ENCODE measurements at regions not wholly inside any gene's neighbourhood (a gene's known extent, or its start where the extent isn't known, plus 50 kb on each side); places are given as distances from the start of the nearest gene placed in this dataset.

GRCh38 chr18:23357996-23358594 is 95.0 kb upstream of the RIOK3 start:
- TF ChIP-seq, protein P1, sequence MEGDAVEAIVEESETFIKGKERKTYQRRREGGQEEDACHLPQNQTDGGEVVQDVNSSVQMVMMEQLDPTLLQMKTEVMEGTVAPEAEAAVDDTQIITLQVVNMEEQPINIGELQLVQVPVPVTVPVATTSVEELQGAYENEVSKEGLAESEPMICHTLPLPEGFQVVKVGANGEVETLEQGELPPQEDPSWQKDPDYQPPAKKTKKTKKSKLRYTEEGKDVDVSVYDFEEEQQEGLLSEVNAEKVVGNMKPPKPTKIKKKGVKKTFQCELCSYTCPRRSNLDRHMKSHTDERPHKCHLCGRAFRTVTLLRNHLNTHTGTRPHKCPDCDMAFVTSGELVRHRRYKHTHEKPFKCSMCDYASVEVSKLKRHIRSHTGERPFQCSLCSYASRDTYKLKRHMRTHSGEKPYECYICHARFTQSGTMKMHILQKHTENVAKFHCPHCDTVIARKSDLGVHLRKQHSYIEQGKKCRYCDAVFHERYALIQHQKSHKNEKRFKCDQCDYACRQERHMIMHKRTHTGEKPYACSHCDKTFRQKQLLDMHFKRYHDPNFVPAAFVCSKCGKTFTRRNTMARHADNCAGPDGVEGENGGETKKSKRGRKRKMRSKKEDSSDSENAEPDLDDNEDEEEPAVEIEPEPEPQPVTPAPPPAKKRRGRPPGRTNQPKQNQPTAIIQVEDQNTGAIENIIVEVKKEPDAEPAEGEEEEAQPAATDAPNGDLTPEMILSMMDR (conservative IDR thresholded peaks at IDR 0.05; ENCODE audit: low read depth) = no peak
- no peak overlapping the region for H3K27ac ChIP-seq
- no peak for DNase-seq (ENCODE audit: low spot score)
- ChIA-PET CTCF (interaction anchor here (0.6 kb wide), 1 partner anchor 833 kb away, joined by 3 read pairs; no protein-coding TSS in a partner anchor), POLR2A (ENCODE audit: low non-redundant PET) (no interaction called here)

DNA sequence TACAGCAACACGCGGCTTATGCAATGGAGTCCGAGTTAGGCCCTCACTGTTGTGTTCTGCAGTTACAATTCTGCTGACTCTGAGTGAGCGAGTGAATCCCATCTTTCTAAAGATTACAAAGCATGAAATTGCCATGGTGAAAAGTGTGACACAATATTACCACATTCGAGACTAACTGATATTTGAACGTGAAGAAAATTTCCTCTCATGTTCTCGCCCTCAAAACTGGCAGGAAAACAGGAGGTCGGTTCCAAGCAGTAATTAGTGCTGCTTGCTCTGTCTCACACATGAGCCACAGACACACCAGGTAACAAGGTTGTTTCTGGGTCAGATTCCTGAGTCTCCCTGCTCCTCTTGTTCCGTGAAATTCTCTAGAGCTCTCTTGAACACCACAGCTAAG is 93.7 kb upstream of the RIOK3 start:
- POLR2A ChIA-PET (ENCODE audit: low non-redundant PET) = interaction anchor here (0.7 kb wide), 1 partner anchor 59 kb away, joined by 4 read pairs; no protein-coding TSS in a partner anchor
- no peak overlapping the region for H3K27ac ChIP-seq
- CTCF ChIA-PET = no interaction called here
- TF ChIP-seq, protein P1 (conservative IDR thresholded peaks at IDR 0.05; ENCODE audit: low read depth) = no peak
- DNase-seq (ENCODE audit: low spot score) = no peak

- CTCF ChIA-PET = no interaction called here
- no peak overlapping the region for H3K27ac ChIP-seq
These were observed 89.1 kb upstream of the RIOK3 start for GRCh38 chr18:23363865-23364570.

DNA sequence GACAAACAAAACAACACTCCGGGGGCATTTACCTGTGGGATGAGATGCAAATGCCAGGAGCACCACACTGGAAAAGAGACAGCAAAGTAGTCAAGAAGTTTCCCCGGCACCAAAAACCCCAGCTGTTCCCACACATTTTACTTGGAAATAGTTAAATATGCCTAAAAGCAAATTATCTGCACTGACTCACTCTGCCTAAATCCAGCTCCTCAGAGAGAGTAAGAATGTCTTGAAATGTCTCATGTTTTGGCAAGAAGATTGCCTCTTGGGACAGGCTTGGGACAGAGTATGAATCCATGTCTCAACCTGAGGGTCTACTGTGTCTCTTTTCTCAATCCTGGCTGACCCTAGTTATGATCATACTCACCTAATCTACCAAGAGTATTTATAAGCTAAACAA is 87.5 kb upstream of the RIOK3 start:
- TF ChIP-seq, protein P1 (conservative IDR thresholded peaks at IDR 0.05; ENCODE audit: low read depth) = no peak
- ChIA-PET POLR2A (ENCODE audit: low non-redundant PET) (no interaction called here), CTCF (no interaction called here)
- no peak overlapping the region for H3K27ac ChIP-seq
- DNase-seq (ENCODE audit: low spot score) = no peak

More at GRCh38 chr18:23363865-23364570, 89.1 kb upstream of the RIOK3 start:
- no peak for DNase-seq (ENCODE audit: low spot score)
- TF ChIP-seq, protein P1 (conservative IDR thresholded peaks at IDR 0.05; ENCODE audit: low read depth) = no peak
- POLR2A ChIA-PET (ENCODE audit: low non-redundant PET) = no interaction called here

DNA sequence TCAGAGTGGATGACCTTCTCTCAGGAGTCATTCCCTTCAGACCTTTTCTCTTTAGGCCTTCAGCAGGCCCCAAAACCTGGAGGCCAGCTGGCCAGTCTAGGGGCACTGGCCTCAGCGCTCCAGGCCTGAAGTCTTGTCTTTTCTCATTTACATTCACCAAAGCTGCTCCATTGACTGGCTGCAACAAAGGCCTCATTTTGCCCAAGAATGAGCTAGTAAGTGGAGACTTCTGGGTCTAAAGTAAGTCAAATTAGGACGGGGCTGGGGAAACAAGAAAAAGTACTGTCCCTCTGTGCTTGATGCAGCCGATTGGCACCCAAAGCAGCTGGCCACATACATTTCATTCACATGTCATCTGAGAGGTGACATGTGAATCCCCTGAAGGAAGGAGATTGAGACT is 83.8 kb upstream of the RIOK3 start:
- ChIA-PET POLR2A (ENCODE audit: low non-redundant PET) (no interaction called here), CTCF (interaction anchor here (0.6 to 1.0 kb wide), 2 partner anchors 9 to 27 kb away, joined by 3 to 6 read pairs; no protein-coding TSS in a partner anchor)
- no peak for DNase-seq (ENCODE audit: low spot score)
- H3K27ac ChIP-seq = no peak overlapping the region
- TF ChIP-seq, protein P1 (conservative IDR thresholded peaks at IDR 0.05; ENCODE audit: low read depth) = no peak

- TF ChIP-seq, protein P1 (conservative IDR thresholded peaks at IDR 0.05; ENCODE audit: low read depth) = no peak
- CTCF ChIA-PET = interaction anchor here (0.6 kb wide), 1 partner anchor 660 kb away, joined by 3 read pairs; no protein-coding TSS in a partner anchor
- no peak for DNase-seq (ENCODE audit: low spot score)
- POLR2A ChIA-PET (ENCODE audit: low non-redundant PET) = no interaction called here
- no peak overlapping the region for H3K27ac ChIP-seq
These were observed 79.5 kb upstream of the RIOK3 start for GRCh38 chr18:23373570-23373969.

Data from RWPE1 (cell line).